ENCODE measurements at regions not wholly inside any gene's neighbourhood (a gene's known extent, or its start where the extent isn't known, plus 50 kb on each side); places are given as distances from the start of the nearest gene placed in this dataset.

- DNase-seq (ENCODE audit: low read depth, low spot score) (no peak), FAIRE-seq (no peak), ATAC-seq (no peak)
- no peaks in the 10 kb centered on the region for H3K36me3 ChIP-seq (ENCODE audit: control insufficient read depth in 2 of 2, insufficient read depth in 2 of 2, low read length in 1 of 2)
- H3K79me2 ChIP-seq (ENCODE audit: control insufficient read depth, insufficient read depth, low read length), result no peaks in the 10 kb centered on the region
- ChIA-PET RAD21 (ENCODE audit: unreplicated experiment) (no interaction called here), POLR2A (no interaction called here), SMC1A (ENCODE audit: uncharacterized antibody, unreplicated experiment) (no interaction called here), CTCF (no interaction called here)
- in situ Hi-C loops (cut with MboI) (no loop called here), intact Hi-C loops (cut with micrococcal nuclease; ENCODE audit: unreplicated experiment) (loop anchor here (5.0 kb wide), 1 partner anchor 359 kb away; no protein-coding TSS in a partner anchor)
- H2AFZ ChIP-seq (ENCODE audit: control insufficient read depth, low read depth, low read length), result no peak overlapping the region
- no peak overlapping the region for H3K9ac ChIP-seq (ENCODE audit: control insufficient read depth, insufficient read depth, low read length)
- H3K9me3 ChIP-seq (replicated peaks; ENCODE audit: control insufficient read depth, insufficient read depth, low read length), result no peaks in the 10 kb centered on the region
- no peak overlapping the region for H3K4me2 ChIP-seq (ENCODE audit: control insufficient read depth, insufficient read depth)
- H4K20me1 ChIP-seq (ENCODE audit: control insufficient read depth, insufficient read depth), result no peaks in the 10 kb centered on the region
- H3K4me3 ChIP-seq, result no peak overlapping the region
- BruUV-seq (replicated peaks), result no TSS peak
- H3K4me1 ChIP-seq (ENCODE audit: control insufficient read depth, insufficient read depth, low read length), result no peaks in the 10 kb centered on the region
- H3K27me3 ChIP-seq (replicated peaks in 1 of 2; ENCODE audit: control insufficient read depth in 2 of 2, insufficient read depth in 2 of 2, low read length in 1 of 2), result no peaks in the 10 kb centered on the region; a peak in 1 of 4 replicates
- no peak overlapping the region for H3K27ac ChIP-seq (ENCODE audit: control insufficient read depth, insufficient read depth)
- 100% methylated on average over 1 of the region's 1 CpG for WGBS (ENCODE audit: insufficient coverage, insufficient replicate concordance, low lambda C conversion rate, missing lambda C conversion rate)
- TF ChIP-seq IKZF1 (conservative IDR thresholded peaks at IDR 0.05), result no peak
- no peak for TF ChIP-seq BHLHE40 (IDR thresholded peaks at IDR 0.05; ENCODE audit: borderline replicate concordance in 1 of 2, low read depth in 2 of 2, low read length in 1 of 2)
- TF ChIP-seq SIN3A (IDR thresholded peaks at IDR 0.05; ENCODE audit: low read depth, low read length), result no peak
- no peak for TF ChIP-seq NKRF (conservative IDR thresholded peaks at IDR 0.05)
- TF ChIP-seq ETV6 (conservative IDR thresholded peaks at IDR 0.05 in 1 of 2, IDR thresholded peaks at IDR 0.05 in 1 of 2; ENCODE audit: borderline replicate concordance in 1 of 2, low read depth in 1 of 2), result no peak
- no peak for TF ChIP-seq PAX5 (IDR thresholded peaks at IDR 0.05; ENCODE audit: borderline replicate concordance, low read depth, low read length)
- no peak for TF ChIP-seq EZH2 (IDR thresholded peaks at IDR 0.05; ENCODE audit: borderline replicate concordance, control insufficient read depth, low read depth, low read length)
- no peak for TF ChIP-seq SRF (IDR thresholded peaks at IDR 0.05; ENCODE audit: low read depth in 2 of 2, low read length in 2 of 2)
- TF ChIP-seq MYB (IDR thresholded peaks at IDR 0.05; ENCODE audit: borderline replicate concordance, low read depth, low read length), result no peak
- no peak for TF ChIP-seq TCF12 (IDR thresholded peaks at IDR 0.05; ENCODE audit: low read depth, low read length)
- no peak for TF ChIP-seq RB1 (IDR thresholded peaks at IDR 0.05; ENCODE audit: borderline replicate concordance)
- TF ChIP-seq RAD51 (IDR thresholded peaks at IDR 0.05), result no peak
These were observed 354.6 kb upstream of the RASGEF1B start for GRCh38 chr4:81826335-81826734.

Data from GM12878 (cell line).